Left lung (tissue), 4 donors: ENCODE measurements at regions not wholly inside any gene's neighbourhood (a gene's known extent, or its start where the extent isn't known, plus 50 kb on each side); places are given as distances from the start of the nearest gene placed in this dataset.
A peak's percentile ranks its signal among the peaks of the same experiment; 100 is the strongest.

Source experiments
- ATAC-seq: fragments of 200-7000 bp; cut with Tn5 transposase; one replicate; pipeline ENCODE4 v1.9.1; 2020; ENCODE audit warnings: moderate library complexity
- DNase-seq, 4 donors: peaks; one replicate each; pipeline ENCODE4 v3.0.0-alpha.2; 2013 to 2020
- H3K27ac ChIP-seq, 2 donors: fragments of 200-600 bp; sonication (generic) in 1 of 2; one replicate each; pipeline versions ENCODE4 v1.5.0 to v1.8.0; 2020 to 2021
- H3K27me3 ChIP-seq, 2 donors: fragments of 200-600 bp; sonication (generic) in 1 of 2; one replicate each; pipeline versions ENCODE4 v1.5.0 to v1.8.0; 2020 to 2021
- H3K36me3 ChIP-seq, 2 donors: fragments of 200-600 bp; sonication (generic) in 1 of 2; one replicate each; pipeline versions ENCODE4 v1.5.0 to v1.8.0; 2020 to 2021
- H3K4me1 ChIP-seq, 2 donors: fragments of 200-600 bp; one replicate each; pipeline ENCODE4 v1.8.0; 2021
- H3K4me3 ChIP-seq, 2 donors: fragments of 200-600 bp; sonication (generic) in 1 of 2; one replicate each; pipeline versions ENCODE4 v1.5.0 to v1.8.0; 2020 to 2021; ENCODE audit warnings: mild to moderate bottlenecking in 1 of 2
- H3K9me3 ChIP-seq, 2 donors: fragments of 200-600 bp; sonication (generic) in 1 of 2; one replicate each; pipeline versions ENCODE4 v1.5.0 to v1.8.0; 2020 to 2021
- intact Hi-C, 2 donors: fragments of 100-400 bp; cut with DNase I; formaldehyde crosslinking; loops; one replicate each; pipeline versions ENCODE4 v1.11.2 to v1.14.2; 2022
- TF ChIP-seq, protein P1 (sequence below), 2 donors: fragments of 200-600 bp; sonication (generic) in 1 of 2; IDR thresholded peaks; one replicate each; pipeline versions ENCODE4 v1.5.0 to v1.8.0; 2021; ENCODE audit warnings: antibody characterized with exemption in 2 of 2
- donor health status: DM: no; HTN: yes; CAD: no.
- donor health status: DM: no; HTN: no; CAD: no.

DNA sequence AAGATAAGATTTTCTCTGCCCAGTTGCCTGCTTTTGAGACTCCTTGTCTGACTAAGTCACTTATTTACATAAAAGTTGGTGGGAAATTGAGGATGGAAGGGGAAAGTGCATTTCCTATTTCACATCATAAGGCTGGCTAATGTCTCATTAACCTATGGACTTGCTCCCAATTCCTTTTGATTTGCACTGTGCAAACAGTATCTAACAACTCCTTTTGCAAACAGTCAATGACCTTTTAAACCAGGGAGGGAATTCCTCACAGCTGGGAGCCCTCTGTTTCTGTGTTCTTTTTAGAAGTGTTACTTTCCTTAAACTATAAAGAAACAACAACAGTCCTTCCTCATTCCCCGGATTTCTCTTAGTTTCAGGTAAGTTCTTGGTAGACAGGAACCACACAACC lies 272.8 kb downstream of the RND3 start:
- ATAC-seq (peak; percentile 65), DNase-seq (peak in 1 of 4 donors; percentile 7)
- TF ChIP-seq, protein P1, sequence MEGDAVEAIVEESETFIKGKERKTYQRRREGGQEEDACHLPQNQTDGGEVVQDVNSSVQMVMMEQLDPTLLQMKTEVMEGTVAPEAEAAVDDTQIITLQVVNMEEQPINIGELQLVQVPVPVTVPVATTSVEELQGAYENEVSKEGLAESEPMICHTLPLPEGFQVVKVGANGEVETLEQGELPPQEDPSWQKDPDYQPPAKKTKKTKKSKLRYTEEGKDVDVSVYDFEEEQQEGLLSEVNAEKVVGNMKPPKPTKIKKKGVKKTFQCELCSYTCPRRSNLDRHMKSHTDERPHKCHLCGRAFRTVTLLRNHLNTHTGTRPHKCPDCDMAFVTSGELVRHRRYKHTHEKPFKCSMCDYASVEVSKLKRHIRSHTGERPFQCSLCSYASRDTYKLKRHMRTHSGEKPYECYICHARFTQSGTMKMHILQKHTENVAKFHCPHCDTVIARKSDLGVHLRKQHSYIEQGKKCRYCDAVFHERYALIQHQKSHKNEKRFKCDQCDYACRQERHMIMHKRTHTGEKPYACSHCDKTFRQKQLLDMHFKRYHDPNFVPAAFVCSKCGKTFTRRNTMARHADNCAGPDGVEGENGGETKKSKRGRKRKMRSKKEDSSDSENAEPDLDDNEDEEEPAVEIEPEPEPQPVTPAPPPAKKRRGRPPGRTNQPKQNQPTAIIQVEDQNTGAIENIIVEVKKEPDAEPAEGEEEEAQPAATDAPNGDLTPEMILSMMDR (IDR thresholded peaks at IDR 0.05) = no peak
- H3K27ac ChIP-seq = no peak overlapping the region
- H3K27me3 ChIP-seq = no peaks in the 10 kb centered on the region
- no peaks in the 10 kb centered on the region for H3K4me1 ChIP-seq
- intact Hi-C loops = no loop called here
- H3K36me3 ChIP-seq = no peaks in the 10 kb centered on the region
- H3K4me3 ChIP-seq = no peak overlapping the region
- no peaks in the 10 kb centered on the region for H3K9me3 ChIP-seq

DNA sequence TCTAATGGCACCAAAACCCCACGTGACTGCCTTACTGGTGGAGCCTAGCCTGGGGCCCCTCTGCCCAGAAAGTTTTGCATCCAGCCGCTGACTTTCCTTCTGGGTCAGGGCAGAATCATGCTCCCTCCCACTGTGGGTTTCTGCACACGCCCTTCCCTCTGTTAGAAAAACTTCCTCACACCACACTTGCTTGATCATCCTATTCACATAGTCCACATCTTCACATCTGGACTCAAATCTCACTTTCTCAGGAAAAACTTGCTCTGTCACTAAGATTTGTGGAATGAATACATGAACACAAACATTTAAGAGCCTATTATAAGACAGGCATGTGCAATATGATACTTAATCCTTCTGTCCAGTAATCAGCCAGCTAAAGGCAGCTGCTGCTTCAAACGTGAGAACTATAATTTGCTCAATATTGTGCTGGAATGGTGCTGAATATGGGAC lies 274.7 kb downstream of the RND3 start:
- TF ChIP-seq, protein P1 (IDR thresholded peaks at IDR 0.05) = no peak
- Histone ChIP-seq H3K27me3 (no peaks in the 10 kb centered on the region), H3K36me3 (no peaks in the 10 kb centered on the region), H3K4me1 (no peaks in the 10 kb centered on the region), H3K4me3 (no peak overlapping the region), H3K27ac (no peak overlapping the region), H3K9me3 (no peaks in the 10 kb centered on the region)
- intact Hi-C loops = no loop called here
- DNase-seq (peak in 1 of 4 donors; percentile 18), ATAC-seq (no peak)

- no peak overlapping the region for H3K4me3 ChIP-seq
- ATAC-seq (peak; percentile 17), DNase-seq (peak in 2 of 4 donors; percentile 39 to 41)
- H3K9me3 ChIP-seq = no peaks in the 10 kb centered on the region
- no peaks in the 10 kb centered on the region for H3K4me1 ChIP-seq
- H3K27ac ChIP-seq = no peak overlapping the region
- H3K27me3 ChIP-seq = no peaks in the 10 kb centered on the region
- intact Hi-C loops = no loop called here
- TF ChIP-seq, protein P1 (IDR thresholded peaks at IDR 0.05) = no peak
- H3K36me3 ChIP-seq = no peaks in the 10 kb centered on the region
Observed at GRCh38 chr2:150211164-150211631, 276.3 kb downstream of the RND3 start.

- Histone ChIP-seq H3K36me3 (no peaks in the 10 kb centered on the region), H3K9me3 (no peaks in the 10 kb centered on the region), H3K27me3 (no peaks in the 10 kb centered on the region), H3K4me1 (no peaks in the 10 kb centered on the region), H3K4me3 (no peak overlapping the region), H3K27ac (no peak overlapping the region)
- TF ChIP-seq, protein P1 (IDR thresholded peaks at IDR 0.05) = no peak
- ATAC-seq = no peak
- intact Hi-C loops = no loop called here
- DNase-seq = no peak
Observed at GRCh38 chr2:150209746-150210145, 277.7 kb downstream of the RND3 start.

GRCh38 chr2:150208689-150209088 lies 278.8 kb downstream of the RND3 start:
- Histone ChIP-seq H3K4me3 (no peak overlapping the region), H3K4me1 (no peaks in the 10 kb centered on the region), H3K9me3 (no peaks in the 10 kb centered on the region), H3K27me3 (no peaks in the 10 kb centered on the region), H3K36me3 (no peaks in the 10 kb centered on the region), H3K27ac (no peak overlapping the region)
- intact Hi-C loops = no loop called here
- TF ChIP-seq, protein P1 (IDR thresholded peaks at IDR 0.05) = no peak
- ATAC-seq (no peak), DNase-seq (no peak)
